Epithelial cell of proximal tubule (primary cell): ENCODE measurements at regions not wholly inside any gene's neighbourhood (a gene's known extent, or its start where the extent isn't known, plus 50 kb on each side); places are given as distances from the start of the nearest gene placed in this dataset.

Source experiments
- DNase-seq: peaks from one replicate; pipeline ENCODE4 v3.0.0-alpha.2; 2011; ENCODE audit warnings: low read depth
- H3K4me3 ChIP-seq: 2 replicates; pipeline ENCODE4 v1.5.1; 2011; ENCODE audit warnings: low read depth, mild to moderate bottlenecking, low read length
- CTCF ChIP-seq: conservative IDR thresholded peaks from 2 replicates; pipeline ENCODE4 v1.5.1; 2012; ENCODE audit warnings: low read depth, mild to moderate bottlenecking, low read length

DNA sequence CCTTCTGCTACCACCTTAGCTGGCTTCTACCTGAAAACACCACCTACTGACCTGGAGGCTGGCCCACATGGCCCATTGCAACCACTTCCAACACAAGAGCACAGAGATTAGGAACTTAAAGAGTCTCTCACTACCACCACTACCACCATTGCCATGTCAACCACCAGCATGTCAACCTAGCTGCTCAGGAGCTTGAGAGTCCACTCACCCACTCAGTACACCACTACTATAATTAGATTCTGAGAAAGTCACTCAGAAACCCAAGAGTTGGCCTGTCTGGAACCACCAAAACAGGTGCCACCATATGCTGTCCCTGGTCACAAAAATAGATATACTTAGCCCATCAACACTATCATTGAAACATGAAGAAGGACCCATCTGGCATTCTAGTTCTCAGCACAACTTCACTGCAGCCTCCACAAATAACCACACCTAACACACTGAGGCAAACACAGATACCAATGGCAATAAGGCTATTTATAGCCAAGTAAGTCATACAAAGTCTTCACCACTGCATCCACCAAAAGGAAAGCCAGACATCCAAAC is 806.7 kb upstream of the EPHA6 start:
- no peak for DNase-seq
- no peak overlapping the region for H3K4me3 ChIP-seq
- no peak for TF ChIP-seq CTCF

DNA sequence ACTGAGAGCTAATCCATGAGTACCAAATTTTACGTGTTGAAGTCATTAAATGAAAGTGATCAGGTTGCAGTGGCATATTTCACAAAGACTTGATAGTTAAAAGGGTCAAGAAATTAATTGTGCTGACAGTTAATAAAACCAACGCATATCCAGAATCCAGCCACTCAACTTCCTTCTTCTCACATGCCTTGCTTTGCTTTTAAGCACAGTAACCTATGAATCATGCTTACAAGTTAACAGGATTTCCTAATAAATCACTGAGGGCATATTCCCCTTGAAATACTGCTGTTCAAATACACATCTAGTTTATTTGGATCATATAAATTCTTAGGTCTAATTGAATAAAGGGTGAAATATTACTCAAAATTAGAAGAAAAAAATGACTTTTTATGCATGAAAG is 801.5 kb upstream of the EPHA6 start:
- DNase-seq: peak; percentile 27
- TF ChIP-seq CTCF: no peak
- no peak overlapping the region for H3K4me3 ChIP-seq

DNA sequence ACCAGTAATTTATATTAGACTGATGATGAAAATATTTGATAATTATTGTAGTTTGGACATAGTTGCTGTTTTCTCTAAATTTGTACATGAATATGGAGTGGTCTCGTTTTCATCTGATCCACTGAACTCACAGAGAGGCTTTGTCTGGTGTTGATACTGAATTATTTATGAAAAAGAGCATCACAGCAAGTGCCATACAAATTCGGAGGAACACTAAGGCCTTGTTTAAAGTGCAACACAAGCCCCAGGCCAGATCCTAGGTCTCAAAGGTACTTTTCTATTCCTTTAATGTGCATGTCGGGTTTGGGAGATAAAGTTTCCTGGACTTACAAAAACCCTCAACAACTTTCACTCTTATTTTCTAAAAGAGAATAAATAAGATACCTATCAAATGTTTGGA is 796.8 kb upstream of the EPHA6 start:
- no peak overlapping the region for H3K4me3 ChIP-seq
- DNase-seq: no peak
- no peak for TF ChIP-seq CTCF

DNA sequence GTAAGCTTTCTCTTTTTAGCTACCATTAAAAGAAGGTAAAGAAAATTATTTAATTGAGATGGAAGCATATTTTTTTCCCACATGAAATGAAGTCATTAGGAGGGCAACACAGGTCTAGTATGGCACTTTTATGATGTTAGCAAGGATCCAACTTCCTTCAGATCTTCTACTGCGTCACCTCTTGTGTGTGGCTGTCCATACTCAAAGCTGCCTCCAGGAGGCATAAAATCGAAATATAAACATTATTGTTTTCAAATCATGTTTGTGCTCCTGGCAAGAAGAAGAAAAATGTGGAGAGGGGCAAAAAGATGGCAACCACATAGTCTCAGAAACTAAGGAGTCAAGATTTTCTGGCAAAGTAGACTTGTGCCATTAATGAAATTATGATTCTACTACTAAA is 791.7 kb upstream of the EPHA6 start:
- no peak overlapping the region for H3K4me3 ChIP-seq
- no peak for DNase-seq
- no peak for TF ChIP-seq CTCF

DNA sequence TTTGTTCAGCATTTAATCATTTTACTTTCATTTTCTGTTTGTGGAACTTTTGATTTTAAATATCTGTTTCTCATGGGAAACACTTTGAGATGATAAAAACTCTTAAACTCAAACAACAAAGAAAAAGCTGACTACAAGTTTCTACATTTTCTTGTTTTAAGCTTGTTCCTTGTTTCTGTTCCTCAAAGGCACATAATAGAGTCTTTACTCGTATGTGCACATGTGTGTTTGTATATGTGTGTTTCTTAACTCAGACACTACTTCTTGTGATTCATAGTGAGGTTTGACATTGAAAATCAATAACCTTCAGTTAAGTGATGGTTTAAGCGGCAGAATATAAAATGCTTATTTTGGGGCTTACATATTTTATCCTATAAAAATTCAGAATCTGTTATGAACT is 786.7 kb upstream of the EPHA6 start:
- H3K4me3 ChIP-seq: no peak overlapping the region
- no peak for TF ChIP-seq CTCF
- no peak for DNase-seq

DNA sequence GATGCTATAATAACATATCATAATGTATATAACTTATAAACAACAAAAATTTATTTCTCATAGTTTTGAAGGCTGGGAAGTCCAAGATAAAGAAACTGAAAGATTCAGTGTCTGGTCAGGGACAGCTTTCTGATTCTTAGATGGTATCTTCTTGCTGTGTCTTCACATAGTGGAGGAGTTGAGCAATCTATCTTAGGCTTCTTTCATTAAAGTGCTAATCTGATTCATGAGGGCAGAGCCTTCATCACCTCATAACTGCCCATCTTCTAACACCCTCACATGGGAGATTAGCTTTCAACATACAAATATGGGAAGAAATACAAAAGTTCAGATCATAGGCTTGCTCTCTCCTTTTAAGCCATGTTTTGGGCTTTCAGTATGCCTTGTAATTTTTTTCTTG is 774.8 kb upstream of the EPHA6 start:
- no peak for TF ChIP-seq CTCF
- no peak overlapping the region for H3K4me3 ChIP-seq
- DNase-seq: no peak

GRCh38 chr3:96059301-96059700 is 755.1 kb upstream of the EPHA6 start:
- no peak overlapping the region for H3K4me3 ChIP-seq
- no peak for TF ChIP-seq CTCF
- DNase-seq: no peak
